Osteocyte (in vitro differentiated cells): ENCODE measurements at regions not wholly inside any gene's neighbourhood (a gene's known extent, or its start where the extent isn't known, plus 50 kb on each side); places are given as distances from the start of the nearest gene placed in this dataset.

Experiments used
- DNase-seq: peaks from one replicate; pipeline ENCODE4 v3.0.0; 2021; ENCODE audit warnings: mixed read lengths; ENCODE audit not compliant: unreplicated experiment; ENCODE audit errors: extremely low spot score
- H3K27ac Mint-ChIP-seq: one replicate; pipeline ENCODE4 v1.8.0; 2021; ENCODE audit warnings: mild to moderate bottlenecking, mixed read lengths; ENCODE audit not compliant: unreplicated experiment
- H3K27me3 Mint-ChIP-seq: one replicate; pipeline ENCODE4 v1.8.0; 2021; ENCODE audit warnings: mixed read lengths; ENCODE audit not compliant: unreplicated experiment
- H3K36me3 Mint-ChIP-seq: one replicate; pipeline ENCODE4 v1.8.0; 2021; ENCODE audit warnings: mixed read lengths; ENCODE audit not compliant: unreplicated experiment
- H3K4me1 Mint-ChIP-seq: one replicate; pipeline ENCODE4 v1.8.0; 2021; ENCODE audit warnings: mixed read lengths; ENCODE audit not compliant: unreplicated experiment
- H3K4me3 Mint-ChIP-seq: one replicate; pipeline ENCODE4 v1.8.0; 2021; ENCODE audit warnings: mild to moderate bottlenecking, moderate library complexity, mixed read lengths; ENCODE audit not compliant: unreplicated experiment
- H3K9me3 Mint-ChIP-seq: one replicate; pipeline ENCODE4 v1.8.0; 2021; ENCODE audit warnings: mixed read lengths; ENCODE audit not compliant: unreplicated experiment
- TF ChIP-seq, protein P1 (sequence below): fragments of 200-600 bp; sonication (generic); IDR thresholded peaks from 2 replicates; pipeline ENCODE4 v1.5.0; 2021; ENCODE audit warnings: antibody characterized with exemption, mild to moderate bottlenecking, moderate library complexity

DNA sequence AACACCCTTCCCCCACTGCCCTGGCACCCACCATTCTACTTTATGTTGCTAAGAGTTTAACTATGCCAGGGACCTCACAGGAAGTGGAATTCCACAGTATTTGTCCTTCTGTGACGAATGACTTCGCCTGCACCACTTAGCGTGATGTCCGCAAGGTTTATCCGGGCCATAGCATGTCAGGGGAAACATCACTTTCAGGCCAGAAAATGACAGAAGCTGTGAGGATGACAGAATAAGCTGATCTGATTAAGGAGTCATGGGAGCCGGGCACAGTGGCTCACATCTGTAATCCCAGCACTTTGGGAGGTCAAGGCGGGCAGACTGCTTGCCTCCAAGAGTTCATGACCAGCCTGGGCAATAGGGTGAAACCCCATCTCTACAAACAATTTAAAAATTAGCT is 248.8 kb downstream of the EIPR1 start:
- Mint-ChIP-seq H3K9me3 (no peaks in the 10 kb centered on the region), H3K36me3 (no peaks in the 10 kb centered on the region), H3K4me1 (peaks cover 15% of the 10 kb centered on the region), H3K27me3 (peaks cover 4% of the 10 kb centered on the region), H3K27ac (no peak overlapping the region), H3K4me3 (no peak overlapping the region)
- DNase-seq = no peak
- TF ChIP-seq, protein P1, sequence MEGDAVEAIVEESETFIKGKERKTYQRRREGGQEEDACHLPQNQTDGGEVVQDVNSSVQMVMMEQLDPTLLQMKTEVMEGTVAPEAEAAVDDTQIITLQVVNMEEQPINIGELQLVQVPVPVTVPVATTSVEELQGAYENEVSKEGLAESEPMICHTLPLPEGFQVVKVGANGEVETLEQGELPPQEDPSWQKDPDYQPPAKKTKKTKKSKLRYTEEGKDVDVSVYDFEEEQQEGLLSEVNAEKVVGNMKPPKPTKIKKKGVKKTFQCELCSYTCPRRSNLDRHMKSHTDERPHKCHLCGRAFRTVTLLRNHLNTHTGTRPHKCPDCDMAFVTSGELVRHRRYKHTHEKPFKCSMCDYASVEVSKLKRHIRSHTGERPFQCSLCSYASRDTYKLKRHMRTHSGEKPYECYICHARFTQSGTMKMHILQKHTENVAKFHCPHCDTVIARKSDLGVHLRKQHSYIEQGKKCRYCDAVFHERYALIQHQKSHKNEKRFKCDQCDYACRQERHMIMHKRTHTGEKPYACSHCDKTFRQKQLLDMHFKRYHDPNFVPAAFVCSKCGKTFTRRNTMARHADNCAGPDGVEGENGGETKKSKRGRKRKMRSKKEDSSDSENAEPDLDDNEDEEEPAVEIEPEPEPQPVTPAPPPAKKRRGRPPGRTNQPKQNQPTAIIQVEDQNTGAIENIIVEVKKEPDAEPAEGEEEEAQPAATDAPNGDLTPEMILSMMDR = no peak

DNA sequence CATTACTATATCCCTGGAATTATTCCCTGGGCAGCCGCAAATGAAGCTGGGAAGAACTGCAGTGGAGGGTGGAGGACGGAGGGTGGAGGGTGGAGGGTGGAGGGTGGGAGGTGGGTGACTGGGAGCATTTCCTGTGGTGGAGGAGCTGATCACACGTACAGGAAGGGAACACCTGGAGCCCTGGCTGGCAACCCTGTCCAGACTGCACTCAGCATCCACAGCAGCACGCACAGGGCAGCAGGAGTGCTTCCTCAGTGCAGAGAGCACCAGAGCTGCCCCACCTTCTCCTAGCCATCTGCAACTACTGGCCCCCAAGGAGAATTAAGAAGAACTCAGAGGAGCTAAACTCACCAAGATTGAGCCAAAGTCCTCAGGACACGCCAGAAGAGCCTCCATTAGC is 249.9 kb downstream of the EIPR1 start:
- H3K4me1 Mint-ChIP-seq = peaks cover 15% of the 10 kb centered on the region
- DNase-seq = no peak
- TF ChIP-seq, protein P1 = no peak
- no peaks in the 10 kb centered on the region for H3K36me3 Mint-ChIP-seq
- H3K27me3 Mint-ChIP-seq = peaks cover 4% of the 10 kb centered on the region
- no peaks in the 10 kb centered on the region for H3K9me3 Mint-ChIP-seq
- H3K4me3 Mint-ChIP-seq = no peak overlapping the region
- H3K27ac Mint-ChIP-seq = no peak overlapping the region

DNA sequence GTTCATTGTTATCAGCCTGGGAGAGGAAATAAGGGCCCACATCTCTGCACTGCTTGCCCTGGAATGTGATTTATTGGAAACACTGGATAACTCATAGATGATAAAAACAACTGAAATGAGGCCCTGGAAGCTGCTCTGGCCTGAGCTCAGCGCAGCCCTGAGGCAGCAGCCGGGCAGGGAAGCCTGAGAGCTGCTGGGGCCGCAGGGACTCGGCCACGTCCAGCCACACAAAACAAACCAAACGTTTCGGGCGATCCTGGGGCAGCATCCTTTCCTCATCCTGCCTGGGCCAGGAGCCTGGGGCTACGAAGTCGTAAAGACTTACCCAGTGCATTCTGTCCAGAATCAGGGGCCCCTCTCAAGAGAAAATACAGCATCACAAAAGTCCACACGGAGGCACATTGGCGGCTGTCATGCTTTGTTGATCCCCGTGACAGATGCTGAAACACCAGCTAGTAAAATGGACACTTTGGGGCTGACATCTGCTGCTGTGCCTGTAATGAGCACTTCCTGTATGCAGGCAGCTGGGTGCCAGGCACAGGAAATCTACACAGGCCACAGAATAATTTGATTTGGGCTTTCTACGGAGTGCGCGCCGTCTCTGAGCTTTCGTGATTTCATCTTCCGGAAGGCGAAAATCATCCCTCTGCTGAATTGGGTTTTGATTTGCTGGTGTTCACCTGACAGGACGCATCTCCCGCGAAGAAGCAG is 250.6 kb downstream of the EIPR1 start:
- H3K27ac Mint-ChIP-seq = no peak overlapping the region
- TF ChIP-seq, protein P1 = no peak

DNA sequence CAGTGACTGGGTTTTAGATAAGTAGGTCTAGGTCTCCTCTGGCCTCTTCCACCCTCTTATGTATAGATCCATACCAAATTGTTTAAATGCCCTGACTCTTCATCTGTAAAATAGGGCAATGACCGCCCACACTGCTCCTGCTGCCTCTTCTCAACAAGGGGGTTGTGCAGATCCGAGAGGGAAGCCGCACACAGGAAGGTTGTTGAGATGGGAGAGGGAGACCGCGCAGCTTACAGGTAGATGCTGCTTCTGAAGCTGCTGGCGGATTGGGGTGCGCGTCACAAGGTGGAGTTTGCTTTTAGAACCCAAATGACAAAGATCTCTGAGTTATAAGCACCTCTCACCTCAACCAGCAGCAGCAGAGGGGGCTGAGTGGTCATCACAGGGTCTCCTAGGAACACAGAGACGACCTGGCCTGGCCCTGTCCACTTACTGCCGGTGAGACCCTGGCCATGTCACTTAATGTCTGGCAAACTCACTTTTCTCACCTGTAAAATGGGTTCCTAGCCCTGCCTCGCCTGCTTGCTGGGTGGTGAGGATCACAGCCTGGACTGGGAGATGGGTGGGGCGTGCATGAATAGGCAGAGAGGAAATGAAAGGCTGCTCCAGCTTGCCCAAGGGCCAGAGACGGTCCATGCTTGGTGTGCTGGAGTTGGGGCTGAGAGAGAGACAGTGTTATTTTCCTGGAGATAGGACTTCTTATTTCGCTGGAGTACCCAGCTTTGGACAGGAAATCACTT is 251.3 kb downstream of the EIPR1 start:
- H3K4me1 Mint-ChIP-seq = peaks cover 11% of the 10 kb centered on the region
- H3K4me3 Mint-ChIP-seq = no peak overlapping the region
- H3K27ac Mint-ChIP-seq = no peak overlapping the region
- peaks cover 4% of the 10 kb centered on the region for H3K27me3 Mint-ChIP-seq
- TF ChIP-seq, protein P1 = no peak
- DNase-seq = no peak
- peaks cover 8% of the 10 kb centered on the region for H3K9me3 Mint-ChIP-seq
- no peaks in the 10 kb centered on the region for H3K36me3 Mint-ChIP-seq

More for the DNA sequence above, 250.6 kb downstream of the EIPR1 start:
- peaks cover 4% of the 10 kb centered on the region for H3K27me3 Mint-ChIP-seq
- H3K4me1 Mint-ChIP-seq = peaks cover 15% of the 10 kb centered on the region
- H3K4me3 Mint-ChIP-seq = no peak overlapping the region
- H3K36me3 Mint-ChIP-seq = no peaks in the 10 kb centered on the region
- peaks cover 1% of the 10 kb centered on the region for H3K9me3 Mint-ChIP-seq
- DNase-seq = no peak

DNA sequence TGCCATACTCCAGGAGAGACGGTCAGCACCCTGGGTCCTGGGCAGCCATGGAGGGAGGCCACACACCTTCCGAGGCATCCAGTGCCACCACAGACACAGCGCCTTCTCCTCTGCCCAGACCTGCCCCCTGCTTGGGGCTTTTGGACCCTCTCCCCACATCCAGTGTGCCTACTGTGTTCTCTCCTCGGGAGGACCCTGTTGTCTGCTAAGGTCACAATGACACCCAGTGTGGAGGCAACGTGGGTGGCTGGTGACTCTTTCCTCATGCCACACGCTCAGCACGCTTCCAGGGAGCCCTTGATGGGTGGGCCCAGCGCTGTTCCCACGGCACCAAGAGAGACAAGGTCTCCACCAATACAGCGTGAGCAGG is 251.9 kb downstream of the EIPR1 start:
- Mint-ChIP-seq H3K4me3 (no peak overlapping the region), H3K27ac (no peak overlapping the region), H3K9me3 (peaks cover 8% of the 10 kb centered on the region), H3K27me3 (peaks cover 4% of the 10 kb centered on the region), H3K4me1 (peaks cover 5% of the 10 kb centered on the region), H3K36me3 (no peaks in the 10 kb centered on the region)
- TF ChIP-seq, protein P1 = no peak
- DNase-seq = no peak
